DND-41 (cell line): ENCODE measurements at regions not wholly inside any gene's neighbourhood (a gene's known extent, or its start where the extent isn't known, plus 50 kb on each side); places are given as distances from the start of the nearest gene placed in this dataset.

Experiments
- ATAC-seq: fragments of 200-7000 bp; cut with Tn5 transposase; 3 replicates; pipeline ENCODE4 v1.9.1; 2021; ENCODE audit warnings: low read depth; ENCODE audit not compliant: insufficient read depth
- DNase-seq: peaks from one replicate; pipeline ENCODE4 v3.0.0-alpha.2; 2020
- H2AFZ ChIP-seq: 2 replicates; pipeline ENCODE4 v1.6.0; 2012; ENCODE audit warnings: low read depth, low read length
- H3K27ac ChIP-seq: 2 replicates; pipeline ENCODE4 v1.5.1; 2012; ENCODE audit warnings: low read length, inconsistent platforms
- H3K27me3 ChIP-seq: fragments of 200-600 bp; sonication (generic); 2 replicates; pipeline ENCODE4 v1.6.0; 2012; ENCODE audit warnings: low read length, mild to moderate bottlenecking, inconsistent platforms; ENCODE audit not compliant: insufficient read depth, poor library complexity
- H3K36me3 ChIP-seq: 2 replicates; pipeline ENCODE4 v1.5.1; 2012; ENCODE audit warnings: low read length, inconsistent platforms; ENCODE audit not compliant: insufficient read depth
- H3K4me1 ChIP-seq: 2 replicates; pipeline ENCODE4 v1.5.1; 2012; ENCODE audit warnings: mild to moderate bottlenecking, low read length; ENCODE audit not compliant: insufficient read depth
- H3K4me2 ChIP-seq: 2 replicates; pipeline ENCODE4 v1.6.0; 2012; ENCODE audit warnings: mild to moderate bottlenecking, moderate library complexity, low read length, inconsistent platforms; ENCODE audit not compliant: insufficient read depth
- H3K4me3 ChIP-seq, 2 experiments: fragments of 200-600 bp in 1 of 2; shearing (Covaris generic) in 1 of 2; 2 replicates each; pipeline ENCODE4 v1.5.1; 2012 to 2016; ENCODE audit warnings: inconsistent platforms in 2 of 2, low read length in 2 of 2, mild to moderate bottlenecking in 2 of 2, low read depth in 1 of 2, moderate library complexity in 1 of 2
- H3K79me2 ChIP-seq: 2 replicates; pipeline ENCODE4 v1.6.0; 2012; ENCODE audit warnings: low read length, inconsistent platforms; ENCODE audit not compliant: insufficient read depth
- H3K9ac ChIP-seq: 2 replicates; pipeline ENCODE4 v1.6.0; 2012; ENCODE audit warnings: low read depth, mild to moderate bottlenecking, inconsistent platforms, low read length, moderate library complexity
- H3K9me3 ChIP-seq: 2 replicates; pipeline ENCODE4 v1.5.1; 2012; ENCODE audit warnings: low read length, moderate library complexity, mild to moderate bottlenecking, inconsistent platforms; ENCODE audit not compliant: insufficient read depth, severe bottlenecking
- H4K20me1 ChIP-seq: 2 replicates; pipeline ENCODE4 v1.6.0; 2012; ENCODE audit warnings: low read length; ENCODE audit not compliant: insufficient read depth
- CTCF ChIP-seq: IDR thresholded peaks from 2 replicates; pipeline ENCODE4 v1.5.1; 2012; ENCODE audit warnings: borderline replicate concordance, low read length, moderate library complexity, mild to moderate bottlenecking; ENCODE audit not compliant: poor library complexity, severe bottlenecking; ENCODE audit errors: extremely low read depth
- EZH2 ChIP-seq: IDR thresholded peaks from 3 replicates; pipeline ENCODE4 v1.6.1; 2012; ENCODE audit warnings: borderline replicate concordance, low read depth, mild to moderate bottlenecking, moderate library complexity, low read length, inconsistent platforms; ENCODE audit not compliant: severe bottlenecking

GRCh38 chr3:31157893-31158620, 263.6 kb upstream of the GADL1 start:
- Histone ChIP-seq H3K4me2 (no peak overlapping the region), H3K79me2 (no peaks in the 10 kb centered on the region), H4K20me1 (no peaks in the 10 kb centered on the region), H3K27me3 (no peaks in the 10 kb centered on the region), H3K4me1 (peaks cover 6% of the 10 kb centered on the region), H3K27ac (no peak overlapping the region), H3K9me3 (no peaks in the 10 kb centered on the region), H3K36me3 (no peaks in the 10 kb centered on the region), H3K4me3 (no peak overlapping the region), H2AFZ (no peak overlapping the region), H3K9ac (no peak overlapping the region)
- DNase-seq: no peak
- no peak for ATAC-seq
- no peak for TF ChIP-seq EZH2
- TF ChIP-seq CTCF: no peak

GRCh38 chr3:31159331-31160039, 265.0 kb upstream of the GADL1 start:
- no peak overlapping the region for H3K4me3 ChIP-seq
- H3K9ac ChIP-seq: no peak overlapping the region
- H3K36me3 ChIP-seq: no peaks in the 10 kb centered on the region
- peaks cover 6% of the 10 kb centered on the region for H3K4me1 ChIP-seq
- no peaks in the 10 kb centered on the region for H4K20me1 ChIP-seq
- H3K79me2 ChIP-seq: no peaks in the 10 kb centered on the region
- no peaks in the 10 kb centered on the region for H3K27me3 ChIP-seq
- H2AFZ ChIP-seq: no peak overlapping the region
- no peak for TF ChIP-seq EZH2
- no peak for TF ChIP-seq CTCF
- no peak overlapping the region for H3K27ac ChIP-seq
- no peaks in the 10 kb centered on the region for H3K9me3 ChIP-seq
- ATAC-seq (no peak), DNase-seq (no peak)
- H3K4me2 ChIP-seq: no peak overlapping the region

GRCh38 chr3:31161889-31162288, 267.4 kb upstream of the GADL1 start:
- Histone ChIP-seq H3K4me3 (no peak overlapping the region), H3K79me2 (no peaks in the 10 kb centered on the region), H3K27me3 (no peaks in the 10 kb centered on the region), H3K9ac (no peak overlapping the region), H3K27ac (no peak overlapping the region), H3K36me3 (no peaks in the 10 kb centered on the region), H3K4me2 (no peak overlapping the region), H3K4me1 (peaks cover 6% of the 10 kb centered on the region), H2AFZ (no peak overlapping the region), H4K20me1 (no peaks in the 10 kb centered on the region), H3K9me3 (no peaks in the 10 kb centered on the region)
- TF ChIP-seq CTCF (no peak), EZH2 (no peak)
- ATAC-seq (no peak), DNase-seq (no peak)
